IPS DF 6.9 (cell line): ENCODE measurements at regions not wholly inside any gene's neighbourhood (a gene's known extent, or its start where the extent isn't known, plus 50 kb on each side); places are given as distances from the start of the nearest gene placed in this dataset.

Experiments used
- DNase-seq: peaks from one replicate; pipeline ENCODE4 v3.0.0-alpha.2; 2013; ENCODE audit warnings: low read depth, low spot score
- H3K27ac ChIP-seq: one replicate; pipeline ENCODE4 v1.5.1; 2013; ENCODE audit warnings: low read length, control low read depth
- H3K27me3 ChIP-seq: 2 replicates; pipeline ENCODE4 v1.6.1; 2013; ENCODE audit warnings: mild to moderate bottlenecking, low read length; ENCODE audit not compliant: control insufficient read depth, insufficient read depth
- H3K36me3 ChIP-seq: 2 replicates; pipeline ENCODE4 v1.6.1; 2013; ENCODE audit warnings: low read length; ENCODE audit not compliant: control insufficient read depth, insufficient read depth
- H3K4me1 ChIP-seq: 2 replicates; pipeline ENCODE4 v1.6.1; 2013; ENCODE audit warnings: low read length; ENCODE audit not compliant: control insufficient read depth, insufficient read depth
- H3K4me3 ChIP-seq: 2 replicates; pipeline ENCODE4 v1.5.1; 2013; ENCODE audit warnings: mild to moderate bottlenecking, low read length
- H3K9me3 ChIP-seq: 2 replicates; pipeline ENCODE4 v1.6.1; 2013; ENCODE audit warnings: low read length, inconsistent platforms; ENCODE audit not compliant: control insufficient read depth, insufficient read depth
- WGBS: extraction: QIAGEN DNeasy Blood & Tissue Kit; methylation state at CpG from one replicate; pipeline ENCODE4 v1.1.7; 2013; ENCODE audit warnings: mixed read lengths, missing lambda C conversion rate; ENCODE audit not compliant: insufficient read length, insufficient coverage; 5-methylcytosine and 5-hydroxymethylcytosine counted together

DNA sequence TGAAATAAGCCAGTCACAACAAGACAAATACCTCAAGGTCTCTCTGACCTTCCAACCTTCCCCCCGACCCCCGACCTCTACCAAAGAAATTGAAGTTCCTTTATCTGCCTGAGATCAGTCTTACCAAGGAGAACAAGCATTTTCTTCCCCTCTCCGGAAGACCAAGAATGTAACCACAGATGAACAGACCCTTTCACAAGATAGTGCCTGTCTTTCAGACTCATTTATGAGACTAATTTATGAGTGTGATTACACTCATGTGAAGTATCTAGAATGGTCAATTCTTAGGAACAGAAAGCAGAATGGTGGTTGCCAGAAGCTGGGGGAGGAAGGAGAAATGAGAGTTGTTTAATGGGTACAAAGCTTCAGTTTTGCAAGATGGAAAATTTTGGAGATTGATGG is 108.9 kb upstream of the MKLN1 start:
- no peaks in the 10 kb centered on the region for H3K9me3 ChIP-seq
- H3K27me3 ChIP-seq, result no peaks in the 10 kb centered on the region
- WGBS, result no CpG with 5 or more reads among the region's 3 CpGs
- no peak overlapping the region for H3K27ac ChIP-seq
- no peak overlapping the region for H3K4me3 ChIP-seq
- no peaks in the 10 kb centered on the region for H3K36me3 ChIP-seq
- DNase-seq, result no peak
- H3K4me1 ChIP-seq, result peaks cover 2% of the 10 kb centered on the region; the same call in 1 of the 2 replicates

DNA sequence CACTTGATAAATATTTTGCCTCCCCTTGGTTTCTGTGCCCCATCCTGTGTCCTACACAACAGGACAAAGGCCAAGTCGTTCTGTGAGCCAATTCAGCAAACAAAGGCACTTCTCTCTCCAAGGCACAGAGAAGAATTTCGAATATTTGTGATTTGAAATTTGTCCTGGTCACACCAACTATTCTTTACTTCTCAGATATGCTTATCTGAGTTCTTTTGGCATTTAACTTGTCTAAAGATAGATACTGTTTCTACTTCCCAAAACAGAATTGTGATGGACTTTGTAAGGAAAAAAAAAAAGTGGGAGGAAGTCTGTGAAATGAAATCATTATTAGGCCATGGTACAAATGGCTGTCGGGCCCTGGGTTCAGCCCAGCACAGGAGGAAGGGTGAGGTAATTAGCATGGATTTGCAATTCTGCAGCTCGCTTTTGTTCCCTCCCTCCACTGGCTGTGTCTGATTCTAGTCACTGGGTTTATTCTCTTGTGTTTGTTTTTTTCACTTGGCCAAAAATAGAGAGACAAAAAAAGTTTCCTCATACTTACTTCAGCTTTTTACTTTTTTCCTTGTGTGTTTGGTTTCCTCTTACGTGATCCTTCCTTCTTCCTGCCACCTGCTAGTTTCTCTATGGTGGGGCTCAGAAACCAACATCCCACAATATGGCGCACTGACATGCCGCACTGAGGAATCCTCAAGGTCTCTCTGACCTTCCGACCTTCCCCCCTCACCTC is 108.2 kb upstream of the MKLN1 start:
- no peaks in the 10 kb centered on the region for H3K36me3 ChIP-seq
- no peaks in the 10 kb centered on the region for H3K27me3 ChIP-seq
- no peak overlapping the region for H3K27ac ChIP-seq
- H3K9me3 ChIP-seq, result no peaks in the 10 kb centered on the region
- H3K4me1 ChIP-seq, result peaks cover 2% of the 10 kb centered on the region; the same call in 1 of the 2 replicates
- H3K4me3 ChIP-seq, result no peak overlapping the region
- WGBS, result no CpG with 5 or more reads among the region's 8 CpGs
- no peak for DNase-seq

DNA sequence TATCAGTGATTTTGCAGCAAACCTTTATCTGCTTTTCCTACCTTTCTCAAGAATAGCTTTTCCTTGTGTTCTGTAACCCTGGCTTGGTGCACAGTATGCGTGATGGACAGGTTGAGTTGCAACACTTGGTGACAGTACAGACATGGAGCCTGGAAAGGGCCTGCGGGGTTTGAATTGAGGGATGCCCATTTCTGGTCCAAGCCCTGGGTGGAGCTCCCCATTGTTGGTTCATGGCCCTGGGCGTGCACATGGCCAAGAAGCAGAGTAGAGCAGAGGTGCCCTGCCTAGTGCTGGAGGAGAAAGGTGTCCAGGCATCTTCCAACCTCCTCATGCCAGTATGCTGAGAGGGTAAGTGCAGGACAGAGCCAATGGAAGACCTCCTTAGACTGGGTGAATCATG is 106.6 kb upstream of the MKLN1 start:
- Histone ChIP-seq H3K27ac (no peak overlapping the region), H3K27me3 (no peaks in the 10 kb centered on the region), H3K4me1 (peaks cover 4% of the 10 kb centered on the region; the same call in 1 of the 2 replicates), H3K36me3 (no peaks in the 10 kb centered on the region), H3K4me3 (no peak overlapping the region), H3K9me3 (no peaks in the 10 kb centered on the region)
- no CpG with 5 or more reads among the region's 3 CpGs for WGBS
- DNase-seq, result no peak

DNA sequence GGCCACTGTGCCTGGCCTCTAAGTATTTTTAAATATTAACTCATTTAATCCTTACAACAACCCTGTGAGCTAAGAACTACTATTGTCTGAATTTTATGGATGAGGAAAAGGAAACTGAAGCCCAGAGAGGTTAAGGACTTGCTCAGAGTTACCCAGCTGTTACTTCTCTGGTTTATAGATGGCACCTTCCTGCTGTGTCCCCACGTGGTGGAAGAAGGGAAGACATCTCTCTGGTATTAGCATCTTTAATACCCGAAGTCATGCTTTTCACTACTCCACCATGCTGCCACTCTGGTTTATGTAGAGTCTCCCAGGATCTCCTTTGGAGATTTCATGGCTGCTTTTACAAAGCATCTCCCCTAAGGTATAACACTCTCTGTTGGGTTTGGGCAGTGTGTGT is 105.5 kb upstream of the MKLN1 start:
- peaks cover 4% of the 10 kb centered on the region; the same call in 1 of the 2 replicates for H3K4me1 ChIP-seq
- H3K36me3 ChIP-seq, result no peaks in the 10 kb centered on the region
- no peak overlapping the region for H3K27ac ChIP-seq
- no peak overlapping the region for H3K4me3 ChIP-seq
- no peaks in the 10 kb centered on the region for H3K27me3 ChIP-seq
- no peak for DNase-seq
- WGBS, result no CpG with 5 or more reads among the region's 2 CpGs
- no peaks in the 10 kb centered on the region for H3K9me3 ChIP-seq

DNA sequence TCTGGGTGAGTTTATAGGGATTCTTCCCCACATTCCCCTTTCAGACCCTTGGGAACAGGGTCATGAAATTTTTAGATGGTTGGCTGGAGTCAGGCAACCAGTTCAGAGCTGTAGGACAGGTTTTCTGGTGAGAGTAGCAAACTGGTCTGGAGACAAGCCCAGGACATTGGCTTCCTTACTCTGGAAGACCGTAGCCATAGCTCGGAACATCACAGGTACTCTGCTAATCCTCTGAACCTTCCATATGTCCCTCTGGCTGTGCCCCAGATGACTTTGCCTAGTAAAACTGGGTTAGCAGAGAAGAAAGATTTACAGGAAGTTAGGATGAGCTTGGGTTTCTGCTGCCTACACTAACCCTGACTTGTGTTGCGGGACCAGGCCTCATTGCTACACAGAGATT is 104.5 kb upstream of the MKLN1 start:
- no CpG with 5 or more reads among the region's 3 CpGs for WGBS
- Histone ChIP-seq H3K4me1 (peaks cover 4% of the 10 kb centered on the region; the same call in 1 of the 2 replicates), H3K27me3 (no peaks in the 10 kb centered on the region), H3K9me3 (no peaks in the 10 kb centered on the region), H3K4me3 (no peak overlapping the region), H3K36me3 (no peaks in the 10 kb centered on the region), H3K27ac (no peak overlapping the region)
- no peak for DNase-seq

DNA sequence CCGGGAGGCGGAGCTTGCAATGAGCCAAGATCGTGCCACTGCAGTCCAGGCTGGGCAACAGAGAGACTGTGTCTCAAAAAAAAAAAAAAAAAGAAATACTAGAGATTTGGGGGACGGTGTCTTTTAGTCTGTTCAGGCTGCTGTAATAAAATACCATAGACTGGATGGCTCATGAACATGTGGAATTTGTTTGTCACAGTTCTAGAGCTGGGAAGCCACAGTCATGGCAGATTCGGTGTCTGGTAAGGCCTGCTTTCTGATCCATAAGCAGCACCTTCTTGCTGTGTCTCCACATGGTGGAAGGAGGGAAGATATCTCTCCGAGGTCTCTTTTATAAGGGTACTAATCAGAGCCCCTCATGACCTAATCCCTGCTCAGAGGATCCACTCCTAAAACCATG is 102.7 kb upstream of the MKLN1 start:
- H3K36me3 ChIP-seq, result no peaks in the 10 kb centered on the region
- 0 out of 2 replicates have a peak, but pooled peaks cover 2% of the 10 kb centered on the region for H3K4me1 ChIP-seq
- no peak for DNase-seq
- H3K27ac ChIP-seq, result no peak overlapping the region
- no peaks in the 10 kb centered on the region for H3K27me3 ChIP-seq
- no peak overlapping the region for H3K4me3 ChIP-seq
- no peaks in the 10 kb centered on the region for H3K9me3 ChIP-seq
- WGBS, result no CpG with 5 or more reads among the region's 6 CpGs

DNA sequence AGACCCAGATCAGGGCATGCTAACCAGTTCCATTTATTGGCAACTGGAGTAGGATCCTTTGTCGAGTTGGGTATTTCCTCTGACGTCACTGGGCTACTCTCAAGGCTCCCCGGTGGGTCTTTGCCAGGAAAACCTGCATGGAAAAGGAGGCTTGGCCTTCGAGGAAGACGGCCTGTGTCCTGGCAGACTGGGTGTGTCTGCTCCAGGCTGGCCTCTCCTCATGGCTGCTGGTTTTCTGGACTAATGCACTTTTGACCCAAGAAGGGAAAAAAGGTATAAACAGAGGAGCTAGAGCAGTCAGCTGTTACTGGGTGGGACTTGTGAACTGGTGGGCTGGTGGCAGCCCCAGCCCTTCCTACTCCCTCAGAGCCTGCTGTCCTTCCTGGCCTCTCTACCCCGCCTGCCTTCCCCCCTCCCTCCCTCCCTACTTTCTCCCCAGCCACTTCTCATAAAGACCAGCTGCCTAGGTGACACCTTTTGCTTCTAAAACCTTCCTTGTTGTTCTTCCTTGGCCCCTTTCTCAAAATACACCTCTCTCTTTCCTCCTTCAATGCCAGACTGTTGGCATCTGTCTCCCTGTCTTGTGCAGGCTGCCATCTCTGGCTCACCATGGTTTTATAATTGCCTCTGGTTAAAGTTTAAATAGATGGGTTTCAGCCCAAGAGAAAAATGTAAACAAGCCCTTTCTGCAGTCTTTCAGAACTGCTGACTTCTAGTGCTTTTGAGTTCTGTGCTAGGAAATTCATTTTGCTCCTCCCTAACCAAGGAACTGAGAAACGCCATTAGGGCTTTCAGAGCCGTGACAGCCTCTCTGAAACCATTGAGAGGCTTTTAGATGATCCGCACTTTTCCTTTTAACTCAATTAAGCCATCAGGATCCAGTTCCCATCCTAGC is 101.8 kb upstream of the MKLN1 start:
- WGBS, result no CpG with 5 or more reads among the region's 9 CpGs
- Histone ChIP-seq H3K36me3 (no peaks in the 10 kb centered on the region), H3K4me1 (0 out of 2 replicates have a peak, but pooled peaks cover 2% of the 10 kb centered on the region), H3K9me3 (no peaks in the 10 kb centered on the region), H3K4me3 (no peak overlapping the region), H3K27ac (no peak overlapping the region), H3K27me3 (no peaks in the 10 kb centered on the region)
- DNase-seq, result no peak

DNA sequence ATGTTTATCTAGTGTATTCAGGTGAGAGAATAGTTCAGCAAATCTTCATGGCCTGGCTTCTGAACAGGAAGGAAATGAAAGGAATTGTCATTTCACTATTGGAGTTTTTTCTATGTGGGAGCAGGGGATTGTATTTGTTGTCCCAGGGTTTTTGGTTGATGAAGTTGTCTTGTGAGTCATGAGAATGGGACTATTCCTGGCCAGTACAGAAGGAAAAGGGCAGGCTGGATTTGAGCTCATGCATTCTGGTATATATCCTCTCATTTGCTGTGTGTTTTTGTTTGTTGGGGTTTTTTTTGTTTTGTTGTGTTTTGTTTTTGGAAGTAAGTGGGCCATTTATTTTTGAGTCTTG is 101.2 kb upstream of the MKLN1 start:
- Histone ChIP-seq H3K27ac (no peak overlapping the region), H3K4me1 (0 out of 2 replicates have a peak, but pooled peaks cover 2% of the 10 kb centered on the region)

DNA sequence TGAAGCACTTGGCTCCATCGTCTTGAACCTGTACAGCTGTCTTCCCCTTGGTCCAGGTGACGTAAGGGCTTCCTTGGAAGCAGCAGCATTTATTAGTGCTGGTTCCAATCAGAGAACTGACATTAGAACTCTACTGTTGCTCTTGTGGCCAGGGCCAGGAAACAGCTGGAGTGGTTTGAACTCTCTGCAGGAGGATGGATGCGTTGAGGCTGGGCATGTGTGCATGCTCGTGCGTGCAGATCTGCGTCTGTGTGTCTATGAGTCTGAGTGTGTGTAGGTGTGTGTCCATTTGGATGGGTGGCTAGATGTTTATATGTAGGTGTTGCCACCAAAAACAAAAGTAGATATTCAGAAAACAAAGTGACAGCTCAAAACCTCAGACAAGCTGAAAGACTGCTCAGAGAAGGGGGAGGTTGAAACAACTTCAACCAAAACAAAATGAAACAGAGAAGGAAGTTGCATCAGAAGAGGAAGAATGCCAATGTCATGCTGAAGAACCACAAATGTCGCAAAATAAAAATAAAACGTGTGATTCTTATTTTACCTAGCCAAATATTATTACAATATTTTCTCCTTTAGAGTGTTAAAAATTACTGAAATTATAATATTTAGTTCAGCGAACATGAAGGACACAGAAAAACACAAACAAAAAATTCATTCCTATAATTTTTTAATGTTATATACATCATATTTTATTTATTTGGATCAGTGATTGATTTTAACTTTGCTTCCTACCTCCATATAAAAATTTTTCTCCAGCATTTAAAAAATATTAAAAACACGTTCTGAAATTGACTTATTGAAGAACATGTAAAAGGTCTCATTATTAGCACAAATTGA is 96.1 kb upstream of the MKLN1 start:
- H3K27ac ChIP-seq, result no peak overlapping the region
- no peak for DNase-seq
- H3K4me1 ChIP-seq, result peaks cover 2% of the 10 kb centered on the region
- no peaks in the 10 kb centered on the region for H3K27me3 ChIP-seq
- H3K36me3 ChIP-seq, result no peaks in the 10 kb centered on the region
- WGBS, result no CpG with 5 or more reads among the region's 10 CpGs
- no peak overlapping the region for H3K4me3 ChIP-seq
- no peaks in the 10 kb centered on the region for H3K9me3 ChIP-seq

More for the DNA sequence above, 101.2 kb upstream of the MKLN1 start:
- Histone ChIP-seq H3K4me3 (no peak overlapping the region), H3K9me3 (no peaks in the 10 kb centered on the region), H3K36me3 (no peaks in the 10 kb centered on the region), H3K27me3 (no peaks in the 10 kb centered on the region)
- no peak for DNase-seq

DNA sequence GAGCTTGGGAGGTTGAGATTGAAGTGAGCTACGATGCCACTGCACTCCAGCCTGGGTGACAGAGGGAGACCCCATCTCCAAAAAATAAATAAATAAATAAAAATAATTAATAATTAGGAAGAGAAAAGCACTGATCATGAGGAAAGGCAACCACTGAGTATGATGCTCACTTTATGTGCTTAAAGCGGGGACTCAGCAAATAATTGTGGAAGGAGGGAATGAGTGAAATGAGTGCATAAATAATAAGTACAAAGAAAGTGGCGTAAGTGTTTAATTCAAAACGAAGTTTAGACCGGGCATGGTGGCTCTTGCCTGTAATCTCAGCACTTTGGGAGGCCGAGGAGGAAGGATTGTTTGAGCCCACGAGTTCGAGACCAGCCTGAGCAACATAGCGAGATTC is 94.9 kb upstream of the MKLN1 start:
- Histone ChIP-seq H3K4me1 (peaks cover 2% of the 10 kb centered on the region), H3K27ac (no peak overlapping the region), H3K27me3 (no peaks in the 10 kb centered on the region), H3K4me3 (no peak overlapping the region), H3K36me3 (no peaks in the 10 kb centered on the region), H3K9me3 (no peaks in the 10 kb centered on the region)
- no peak for DNase-seq
- 100% methylated on average over 1 of the region's 9 CpGs for WGBS
